SK-N-SH treated with all-trans-retinoic acid at 6 μM for 48 hours (cell line): ENCODE measurements at regions not wholly inside any gene's neighbourhood (a gene's known extent, or its start where the extent isn't known, plus 50 kb on each side); places are given as distances from the start of the nearest gene placed in this dataset.

Experiments
- ATAC-seq: fragments of 200-7000 bp; cut with Tn5 transposase; 3 replicates; pipeline ENCODE4 v1.9.1; 2020; ENCODE audit warnings: mild to moderate bottlenecking, moderate library complexity
- ARNTL ChIP-seq: fragments of 450-650 bp; formaldehyde crosslinking; IDR thresholded peaks from 2 replicates; pipeline ENCODE4 v1.5.0; 2020; ENCODE audit warnings: low read depth, mild to moderate bottlenecking, moderate library complexity, borderline replicate concordance
- BACH2 ChIP-seq: fragments of 250-450 bp; sonication (Bioruptor Pico); IDR thresholded peaks from 2 replicates; pipeline ENCODE4 v1.9.0; 2021; ENCODE audit warnings: mild to moderate bottlenecking, borderline replicate concordance
- CREB5 ChIP-seq: fragments of 250-450 bp; sonication (Bioruptor Pico); IDR thresholded peaks from 2 replicates; pipeline ENCODE4 v1.5.1; 2020; ENCODE audit warnings: low read depth, mild to moderate bottlenecking, moderate library complexity
- CSDC2 ChIP-seq: fragments of 250-450 bp; sonication (Bioruptor Pico); IDR thresholded peaks from 2 replicates; pipeline ENCODE4 v1.5.0; 2020; ENCODE audit warnings: mild to moderate bottlenecking, moderate library complexity
- ESRRG ChIP-seq: fragments of 250-450 bp; sonication (Bioruptor Pico); IDR thresholded peaks from 2 replicates; pipeline ENCODE4 v1.6.1; 2021; ENCODE audit warnings: mild to moderate bottlenecking
- GLIS3 ChIP-seq: fragments of 250-450 bp; sonication (Bioruptor Pico); IDR thresholded peaks from 2 replicates; pipeline ENCODE4 v1.5.0; 2020; ENCODE audit warnings: mild to moderate bottlenecking, moderate library complexity
- ISL1 ChIP-seq: fragments of 250-450 bp; sonication (Bioruptor Pico); IDR thresholded peaks from 2 replicates; pipeline ENCODE4 v2.1.2; 2022; ENCODE audit warnings: mild to moderate bottlenecking, moderate library complexity
- OSR1 ChIP-seq: fragments of 250-450 bp; sonication (Bioruptor Pico); IDR thresholded peaks from 2 replicates; pipeline ENCODE4 v1.8.0; 2022; ENCODE audit warnings: moderate library complexity, mild to moderate bottlenecking, inconsistent platforms
- PATZ1 ChIP-seq: fragments of 250-450 bp; sonication (Bioruptor Pico); IDR thresholded peaks from 2 replicates; pipeline ENCODE4 v1.8.0; 2020; ENCODE audit warnings: mild to moderate bottlenecking, moderate library complexity, borderline replicate concordance
- POU6F1 ChIP-seq: fragments of 250-450 bp; sonication (Bioruptor Pico); IDR thresholded peaks from 2 replicates; pipeline ENCODE4 v1.8.0; 2021; ENCODE audit warnings: low read depth, mild to moderate bottlenecking, moderate library complexity, borderline replicate concordance
- PPARA ChIP-seq: fragments of 250-450 bp; sonication (Bioruptor Pico); IDR thresholded peaks from 2 replicates; pipeline ENCODE4 v1.5.0; 2020; ENCODE audit warnings: mild to moderate bottlenecking, borderline replicate concordance
- RARB ChIP-seq: fragments of 250-450 bp; sonication (Bioruptor Pico); IDR thresholded peaks from 2 replicates; pipeline ENCODE4 v1.8.0; 2021; ENCODE audit warnings: mild to moderate bottlenecking, moderate library complexity
- SNAI2 ChIP-seq: fragments of 250-450 bp; sonication (Bioruptor Pico); IDR thresholded peaks from 2 replicates; pipeline ENCODE4 v1.5.0; 2020; ENCODE audit warnings: mild to moderate bottlenecking, moderate library complexity
- TCF4 ChIP-seq: fragments of 250-450 bp; sonication (Bioruptor Pico); IDR thresholded peaks from 2 replicates; pipeline ENCODE4 v1.8.0; 2021; ENCODE audit warnings: mild to moderate bottlenecking, moderate library complexity, borderline replicate concordance
- TSHZ2 ChIP-seq: fragments of 250-450 bp; sonication (Bioruptor Pico); IDR thresholded peaks from 2 replicates; pipeline ENCODE4 v1.5.0; 2020; ENCODE audit warnings: mild to moderate bottlenecking, moderate library complexity
- ZFP3 ChIP-seq: fragments of 250-450 bp; sonication (Bioruptor Pico); IDR thresholded peaks from 2 replicates; pipeline ENCODE4 v1.5.0; 2020; ENCODE audit warnings: mild to moderate bottlenecking, moderate library complexity
- ZFP30 ChIP-seq: fragments of 450-650 bp; formaldehyde crosslinking; IDR thresholded peaks from 2 replicates; pipeline ENCODE4 v1.5.0; 2022; ENCODE audit warnings: mild to moderate bottlenecking, moderate library complexity
- ZNF565 ChIP-seq: fragments of 450-650 bp; formaldehyde crosslinking; conservative IDR thresholded peaks from 2 replicates; pipeline ENCODE4 v1.5.0; 2020; ENCODE audit warnings: low read depth, mild to moderate bottlenecking, moderate library complexity
- ZNF70 ChIP-seq: fragments of 450-650 bp; formaldehyde crosslinking; IDR thresholded peaks from 2 replicates; pipeline ENCODE4 v1.5.0; 2020; ENCODE audit warnings: mild to moderate bottlenecking, moderate library complexity
- ZNF8 ChIP-seq: fragments of 450-650 bp; formaldehyde crosslinking; IDR thresholded peaks from 2 replicates; pipeline ENCODE4 v1.5.0; 2020; ENCODE audit warnings: mild to moderate bottlenecking, moderate library complexity

- no peak for TF ChIP-seq PATZ1 (CRISPR knock-in tag)
- TF ChIP-seq, all 23 proteins: peak for 0
These were observed 286.4 kb upstream of the ADARB2 start (continued) for GRCh38 chr10:2023687-2024086.

- TF ChIP-seq SNAI2 (no peak), ZFP30 (no peak), CREB5 (CRISPR knock-in tag) (no peak), BACH2 (CRISPR knock-in tag) (no peak), ZNF565 (CRISPR knock-in tag) (no peak), RARB (no peak), OSR1 (CRISPR knock-in tag) (no peak), GLIS3 (CRISPR knock-in tag) (no peak), PATZ1 (CRISPR knock-in tag) (no peak), CSDC2 (no peak), TCF4 (CRISPR knock-in tag) (no peak), TSHZ2 (CRISPR knock-in tag) (no peak), ESRRG (CRISPR knock-in tag) (no peak), ZNF8 (CRISPR knock-in tag) (no peak), POU6F1 (CRISPR knock-in tag) (no peak), ZFP3 (CRISPR knock-in tag) (no peak), ARNTL (CRISPR knock-in tag) (no peak)
- no peak for ATAC-seq
These were observed 285.1 kb upstream of the ADARB2 start for GRCh38 chr10:2022401-2022800.

- no peak for TF ChIP-seq CSDC2
- no peak for TF ChIP-seq ISL1 (CRISPR knock-in tag)
- no peak for TF ChIP-seq ESRRG (CRISPR knock-in tag)
- TF ChIP-seq ZNF8 (CRISPR knock-in tag): no peak
- TF ChIP-seq BACH2 (CRISPR knock-in tag): no peak
- no peak for TF ChIP-seq TCF4 (CRISPR knock-in tag)
- TF ChIP-seq ARNTL (CRISPR knock-in tag): no peak
- TF ChIP-seq GLIS3 (CRISPR knock-in tag): no peak
- TF ChIP-seq ZFP3 (CRISPR knock-in tag): no peak
- TF ChIP-seq ZFP30: no peak
- TF ChIP-seq ZNF70 (CRISPR knock-in tag): no peak
- TF ChIP-seq TSHZ2 (CRISPR knock-in tag): no peak
- TF ChIP-seq CREB5 (CRISPR knock-in tag): no peak
- TF ChIP-seq PPARA: no peak
- TF ChIP-seq OSR1 (CRISPR knock-in tag): no peak
- TF ChIP-seq POU6F1 (CRISPR knock-in tag): no peak
- no peak for TF ChIP-seq RARB
- TF ChIP-seq, all 23 proteins: peak for 0
- ATAC-seq: no peak
These were observed 283.5 kb upstream of the ADARB2 start for GRCh38 chr10:2020836-2021235.
